ENCODE measurements at regions not wholly inside any gene's neighbourhood (a gene's known extent, or its start where the extent isn't known, plus 50 kb on each side); places are given as distances from the start of the nearest gene placed in this dataset.

DNA sequence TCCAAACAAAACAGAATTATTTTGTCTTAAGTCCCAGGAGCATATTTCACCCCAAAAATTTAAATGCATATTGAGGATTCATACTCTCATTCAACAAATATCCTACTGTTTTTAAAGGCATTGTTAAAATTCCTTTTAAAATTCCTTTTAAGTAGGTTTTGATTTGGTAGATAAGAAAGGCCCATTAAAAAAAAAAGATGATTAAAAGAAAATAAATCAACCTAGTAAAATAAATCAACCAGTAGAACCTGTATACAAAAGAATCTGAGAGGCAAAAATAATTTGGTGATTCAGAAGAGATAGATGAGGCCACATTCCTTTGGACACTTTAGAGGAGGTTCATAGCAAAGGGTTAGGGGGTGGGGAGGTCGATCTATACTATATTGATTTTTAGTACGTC is 585.3 kb upstream of the TLE4 start:
- TF ChIP-seq, protein P1, sequence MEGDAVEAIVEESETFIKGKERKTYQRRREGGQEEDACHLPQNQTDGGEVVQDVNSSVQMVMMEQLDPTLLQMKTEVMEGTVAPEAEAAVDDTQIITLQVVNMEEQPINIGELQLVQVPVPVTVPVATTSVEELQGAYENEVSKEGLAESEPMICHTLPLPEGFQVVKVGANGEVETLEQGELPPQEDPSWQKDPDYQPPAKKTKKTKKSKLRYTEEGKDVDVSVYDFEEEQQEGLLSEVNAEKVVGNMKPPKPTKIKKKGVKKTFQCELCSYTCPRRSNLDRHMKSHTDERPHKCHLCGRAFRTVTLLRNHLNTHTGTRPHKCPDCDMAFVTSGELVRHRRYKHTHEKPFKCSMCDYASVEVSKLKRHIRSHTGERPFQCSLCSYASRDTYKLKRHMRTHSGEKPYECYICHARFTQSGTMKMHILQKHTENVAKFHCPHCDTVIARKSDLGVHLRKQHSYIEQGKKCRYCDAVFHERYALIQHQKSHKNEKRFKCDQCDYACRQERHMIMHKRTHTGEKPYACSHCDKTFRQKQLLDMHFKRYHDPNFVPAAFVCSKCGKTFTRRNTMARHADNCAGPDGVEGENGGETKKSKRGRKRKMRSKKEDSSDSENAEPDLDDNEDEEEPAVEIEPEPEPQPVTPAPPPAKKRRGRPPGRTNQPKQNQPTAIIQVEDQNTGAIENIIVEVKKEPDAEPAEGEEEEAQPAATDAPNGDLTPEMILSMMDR (IDR thresholded peaks at IDR 0.05) = no peak
- no peak for TF ChIP-seq POLR2A (IDR thresholded peaks at IDR 0.05)
